Suppressor macrophage (primary cell): ENCODE measurements at regions not wholly inside any gene's neighbourhood (a gene's known extent, or its start where the extent isn't known, plus 50 kb on each side); places are given as distances from the start of the nearest gene placed in this dataset.

Experiments
- DNase-seq, 4 experiments: peaks; one replicate each; pipeline ENCODE4 v3.0.0-alpha.2; 2020 to 2022

DNA sequence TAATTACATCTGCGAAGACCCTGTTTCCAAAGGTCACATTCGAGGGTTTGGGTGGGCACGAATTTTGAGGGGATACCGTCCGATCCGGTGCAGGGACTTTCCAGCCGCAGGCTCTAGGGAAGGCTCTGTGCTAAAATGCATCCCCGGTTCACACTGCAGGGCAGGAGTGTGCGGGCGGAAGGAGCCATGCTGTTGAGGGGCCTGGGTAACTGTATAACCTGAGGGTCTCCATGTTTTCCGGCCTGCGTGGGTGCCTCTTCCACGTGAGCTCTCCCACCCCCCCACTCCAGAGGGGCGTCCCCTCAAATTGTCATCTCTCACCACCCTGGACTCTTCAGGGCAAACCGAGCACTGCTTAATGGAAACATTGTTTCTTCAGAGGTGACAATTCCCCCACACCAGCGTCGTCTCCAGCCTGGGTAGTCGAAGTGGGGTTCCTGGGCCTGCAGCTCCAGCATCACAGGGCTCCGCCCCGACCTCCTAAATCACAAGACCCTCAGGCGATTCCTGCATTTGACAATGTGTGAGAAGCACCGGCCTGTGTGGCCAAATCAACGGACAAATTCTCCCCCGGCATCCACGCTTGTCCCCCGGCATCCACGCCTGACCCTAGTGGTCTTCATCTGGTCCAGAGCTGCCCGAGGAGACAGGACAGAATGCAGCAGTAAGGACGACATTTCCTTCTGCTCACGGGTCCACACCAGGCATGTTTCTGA is 51.2 kb downstream of the FOXL3 start:
- no peak for DNase-seq

DNA sequence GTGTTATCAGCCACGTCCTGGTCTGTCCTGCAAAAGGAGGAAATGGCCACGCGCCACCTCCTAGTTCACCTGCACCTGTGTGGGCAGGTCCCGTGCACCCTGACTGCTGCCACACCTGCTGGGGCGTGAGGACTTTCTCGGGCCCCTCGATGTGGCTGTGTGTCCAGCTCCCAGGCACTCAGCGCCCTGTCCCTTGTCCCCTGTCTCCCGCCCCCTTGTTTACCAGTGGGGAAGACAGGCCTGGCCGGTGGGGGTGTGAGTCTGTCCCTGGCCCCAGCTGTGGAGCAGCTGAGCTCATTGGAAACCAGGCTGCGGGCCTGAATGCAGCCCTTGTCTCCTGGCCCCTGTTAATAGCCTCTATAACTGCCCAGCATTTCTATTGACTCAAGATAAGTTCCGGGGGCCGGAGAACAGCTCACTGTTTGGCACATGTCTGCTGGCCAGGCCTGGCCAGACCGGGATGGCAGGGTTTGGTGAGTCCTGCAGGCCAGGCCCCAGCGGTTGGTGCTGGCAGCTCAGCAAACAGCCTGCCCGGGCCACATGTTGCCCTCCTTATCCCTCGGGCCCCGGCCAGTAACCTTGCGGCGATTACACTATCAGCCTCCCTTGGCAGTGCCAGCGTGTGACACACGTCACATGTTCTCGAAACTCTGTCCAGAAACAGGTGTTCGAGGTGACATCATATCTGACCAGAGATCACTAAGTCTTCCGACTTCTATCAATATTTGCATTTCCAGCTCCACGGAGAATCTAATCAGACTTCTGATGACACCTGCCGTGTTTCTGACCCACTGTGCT is 52.1 kb downstream of the FOXL3 start:
- no peak for DNase-seq

DNA sequence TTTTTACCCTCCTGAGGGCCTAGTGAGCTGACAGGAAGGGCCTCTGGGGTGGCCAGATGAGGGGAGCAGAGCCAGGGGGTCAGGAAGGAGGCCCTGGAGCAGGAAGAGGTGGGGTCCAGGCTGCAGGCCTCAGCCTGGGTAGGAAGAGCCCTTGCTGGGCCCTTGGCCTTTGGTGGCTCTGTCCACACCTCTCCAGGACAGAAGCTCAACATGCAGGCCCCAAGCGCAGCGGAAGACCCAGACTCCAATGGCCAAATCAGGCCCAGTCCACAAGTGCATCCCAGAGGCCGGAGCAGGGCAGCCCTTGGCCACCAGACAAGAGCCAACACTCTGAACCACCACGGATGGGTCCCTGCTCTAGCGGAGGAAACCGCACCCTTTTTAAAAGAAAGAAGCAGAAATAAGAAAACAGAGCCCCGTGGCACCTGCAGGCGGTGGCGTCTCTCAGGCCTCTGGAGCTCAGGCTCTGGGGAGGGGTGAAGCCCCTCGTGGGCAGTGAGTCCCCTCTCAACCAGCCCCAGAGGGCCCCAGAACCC is 52.8 kb downstream of the FOXL3 start:
- no peak for DNase-seq

- no peak for DNase-seq
These were observed 53.4 kb downstream of the FOXL3 start for GRCh38 chr7:343227-343822.

DNA sequence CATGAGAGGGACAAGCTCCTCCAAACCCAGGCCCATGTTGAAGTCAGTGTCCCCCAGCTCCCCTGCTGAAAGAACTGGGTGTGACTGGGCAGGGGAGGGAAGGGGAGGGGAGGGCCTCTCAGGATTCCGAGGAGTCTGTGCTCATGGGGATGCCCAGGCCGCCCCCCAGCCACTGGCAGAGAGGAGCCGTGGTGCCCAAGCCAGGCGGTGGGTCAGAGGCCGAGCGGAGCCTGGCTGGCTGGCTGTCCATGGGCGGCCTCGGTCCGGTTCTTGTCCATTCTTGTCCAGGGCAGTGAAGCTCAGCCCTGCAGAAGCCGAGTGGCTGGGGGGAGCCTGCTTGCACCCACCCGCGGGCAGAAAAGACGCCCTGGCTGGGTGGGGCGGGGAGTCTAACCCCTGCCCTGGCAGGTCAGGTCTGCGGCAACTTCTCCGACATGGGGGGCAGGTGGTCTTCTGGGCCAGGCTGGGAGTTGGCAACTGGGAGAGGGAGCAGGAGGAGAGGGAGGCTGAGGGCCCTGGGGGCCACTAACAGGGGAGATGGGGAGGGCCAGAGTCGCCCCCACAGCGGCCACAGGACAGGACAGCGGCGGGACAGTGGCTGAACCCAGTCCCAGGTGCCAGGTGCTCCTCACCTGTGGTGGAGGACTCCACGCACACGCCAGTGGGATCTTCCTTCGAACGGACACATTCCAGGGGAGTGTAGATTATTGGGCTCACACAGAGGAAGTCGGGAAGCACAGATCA is 54.1 kb downstream of the FOXL3 start:
- DNase-seq, result no peak

- no peak for DNase-seq
These were observed 54.6 kb downstream of the FOXL3 start for GRCh38 chr7:344608-344994.

- no peak for DNase-seq
These were observed 56.3 kb downstream of the FOXL3 start for GRCh38 chr7:346116-346898.

DNA sequence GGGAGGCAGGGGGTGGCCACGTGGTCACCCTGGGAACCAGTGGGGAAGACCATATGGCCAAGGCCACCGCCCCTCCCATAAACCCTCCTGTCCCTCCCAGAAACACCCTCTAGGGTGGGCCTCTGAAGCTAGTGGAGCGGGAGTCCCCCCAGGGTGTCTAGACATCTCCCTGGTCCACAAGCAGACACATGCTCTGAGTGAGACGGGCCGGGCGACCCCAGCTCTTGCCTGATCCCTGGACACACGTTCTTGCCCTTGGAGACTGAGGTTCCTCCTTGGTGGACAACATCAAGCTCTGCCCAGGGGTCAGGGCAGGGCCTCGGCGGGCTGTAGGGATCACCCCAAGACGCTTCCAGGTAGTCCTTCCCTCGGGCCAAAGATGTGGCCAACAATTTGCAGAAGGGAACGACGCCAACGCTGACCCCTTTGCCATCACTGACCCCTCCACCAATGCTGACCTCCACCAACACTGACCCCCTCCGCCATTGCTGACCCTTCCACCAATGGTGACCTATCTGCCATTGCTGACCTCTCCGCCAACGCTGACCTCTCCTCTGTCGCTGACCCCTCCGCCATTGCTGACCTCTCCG is 57.1 kb downstream of the FOXL3 start:
- DNase-seq, result no peak

GRCh38 chr7:347644-348479 is 57.9 kb downstream of the FOXL3 start:
- no peak for DNase-seq

DNA sequence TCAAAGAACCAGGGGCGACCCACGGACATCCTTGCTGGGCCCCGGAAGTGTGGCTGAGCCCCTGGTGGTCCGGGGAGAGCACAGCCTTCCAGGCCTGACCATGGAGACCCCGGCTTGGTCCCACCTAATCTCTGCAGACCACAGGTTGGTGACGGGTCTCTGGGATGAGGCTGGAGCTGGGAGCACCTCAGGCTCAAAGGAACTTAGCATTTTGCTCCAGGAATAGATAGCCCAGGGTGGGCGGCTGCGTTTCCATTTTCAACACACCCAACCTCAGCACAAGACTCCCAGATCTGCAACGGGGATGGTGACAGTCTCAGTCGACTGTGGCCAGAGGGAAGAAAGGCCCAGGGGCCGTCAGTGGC is 58.5 kb downstream of the FOXL3 start:
- DNase-seq, result no peak

- DNase-seq, result no peak
These were observed 59.2 kb downstream of the FOXL3 start for GRCh38 chr7:348962-349743.

DNA sequence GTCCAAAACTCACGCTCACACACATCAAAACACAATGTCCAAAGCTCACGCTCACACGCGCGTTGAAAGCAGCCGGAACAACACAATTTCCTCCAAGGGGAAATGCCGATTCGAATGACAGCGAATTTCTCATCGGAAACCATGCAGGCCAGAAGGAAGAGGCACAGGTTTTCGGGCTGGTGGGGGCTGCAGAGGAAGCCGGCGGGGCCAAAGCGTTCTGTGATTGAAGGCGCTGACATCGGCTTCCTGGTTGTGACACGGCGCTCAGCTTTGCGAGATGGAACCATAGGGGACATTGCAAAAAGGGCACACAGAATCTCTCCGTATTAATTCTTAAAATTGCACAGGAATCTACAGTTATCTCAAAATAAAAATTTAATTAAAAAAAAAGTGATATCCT is 61.3 kb downstream of the FOXL3 start:
- no peak for DNase-seq

- DNase-seq, result peak in 1 of 4 experiments; percentile 23
These were observed 61.9 kb downstream of the FOXL3 start for GRCh38 chr7:351681-352480.

DNA sequence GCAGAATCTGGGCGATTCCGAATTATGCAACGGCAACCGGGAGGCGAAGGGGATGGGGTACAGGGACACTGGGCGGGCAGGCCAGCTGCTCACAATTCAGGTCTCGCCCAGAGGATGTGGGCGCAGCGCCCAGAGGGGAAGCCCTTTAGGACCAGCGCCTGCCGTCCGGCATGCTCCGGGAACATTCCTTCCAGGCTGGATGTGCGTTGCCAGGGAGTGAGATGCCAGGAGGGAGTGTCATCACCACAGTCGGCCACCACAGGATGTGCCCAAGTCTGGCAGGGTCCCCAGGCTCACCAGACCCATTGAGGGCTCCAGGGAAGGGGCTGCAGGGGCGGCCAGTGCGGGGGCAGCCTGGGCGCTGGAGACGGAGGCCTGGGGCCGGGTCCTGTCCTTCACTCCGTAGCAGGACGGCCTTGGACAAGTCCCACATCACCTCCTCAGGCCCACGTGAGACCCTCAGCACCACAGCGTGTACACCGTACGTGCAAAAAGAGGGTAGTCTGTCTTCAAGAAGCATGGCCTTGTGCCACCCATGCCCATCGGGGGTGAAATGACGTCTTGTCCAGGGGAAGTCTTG is 63.9 kb downstream of the FOXL3 start:
- no peak for DNase-seq

GRCh38 chr7:354597-355470 is 64.9 kb downstream of the FOXL3 start:
- DNase-seq, result no peak

DNA sequence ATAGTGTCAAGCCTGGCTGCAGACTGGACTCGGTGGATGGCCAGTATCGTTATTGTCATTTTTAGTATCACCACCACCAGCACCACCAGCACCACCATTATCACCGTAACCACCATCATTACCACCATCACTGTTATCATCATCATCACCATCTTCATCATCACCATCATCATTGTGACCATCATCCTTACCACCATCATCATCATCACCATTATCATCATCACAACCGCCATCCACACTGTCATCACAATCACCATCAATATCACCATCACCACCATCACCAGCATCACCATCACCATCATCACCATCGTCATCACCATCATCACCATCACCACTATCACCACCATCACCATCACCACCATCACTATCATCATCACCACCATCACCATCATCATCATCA is 65.6 kb downstream of the FOXL3 start:
- no peak for DNase-seq

GRCh38 chr7:356087-356486 is 66.1 kb downstream of the FOXL3 start:
- no peak for DNase-seq
